ENCODE measurements at regions not wholly inside any gene's neighbourhood (a gene's known extent, or its start where the extent isn't known, plus 50 kb on each side); places are given as distances from the start of the nearest gene placed in this dataset.
"Not testable (repeated sequence)": the region's sequence is repeated elsewhere in the genome, so short reads cannot be mapped to it uniquely, and the experiment has no call there.

GRCh38 chr7:121744319-121744718, 128.6 kb upstream of the PTPRZ1 start:
- no peak for DNase-seq (ENCODE audit: low spot score)

- DNase-seq (ENCODE audit: low spot score): no peak
These were observed 131.1 kb upstream of the PTPRZ1 start for GRCh38 chr7:121741896-121742295.

- no peak for DNase-seq (ENCODE audit: low spot score)
These were observed 133.5 kb upstream of the PTPRZ1 start for GRCh38 chr7:121739465-121739864.

DNA sequence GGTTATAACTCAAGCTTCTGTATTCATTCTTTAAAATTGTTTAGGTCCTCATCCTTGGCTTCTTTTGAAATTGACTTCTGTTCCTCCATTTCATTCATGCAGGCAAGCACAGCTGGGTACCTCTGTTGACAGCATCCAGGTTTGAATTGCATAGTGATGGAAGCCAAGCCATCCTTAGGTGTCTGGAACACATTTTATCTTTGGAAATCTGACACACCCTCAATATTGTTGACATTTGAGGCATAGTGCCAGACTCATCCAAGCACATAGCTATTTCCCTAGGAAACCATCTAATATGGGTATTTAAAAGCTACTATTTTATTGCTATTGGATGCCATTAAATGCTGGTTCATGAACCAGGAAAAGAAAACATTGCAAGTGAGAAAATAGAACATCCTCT, 142.1 kb upstream of the PTPRZ1 start:
- no peak for DNase-seq (ENCODE audit: low spot score)

- peak; percentile 12 for DNase-seq (ENCODE audit: low spot score)
These were observed 158.2 kb upstream of the PTPRZ1 start for GRCh38 chr7:121714559-121715303.

- not testable (repeated sequence) for DNase-seq (ENCODE audit: low spot score)
These were observed 160.0 kb upstream of the PTPRZ1 start for GRCh38 chr7:121712961-121713360.

DNA sequence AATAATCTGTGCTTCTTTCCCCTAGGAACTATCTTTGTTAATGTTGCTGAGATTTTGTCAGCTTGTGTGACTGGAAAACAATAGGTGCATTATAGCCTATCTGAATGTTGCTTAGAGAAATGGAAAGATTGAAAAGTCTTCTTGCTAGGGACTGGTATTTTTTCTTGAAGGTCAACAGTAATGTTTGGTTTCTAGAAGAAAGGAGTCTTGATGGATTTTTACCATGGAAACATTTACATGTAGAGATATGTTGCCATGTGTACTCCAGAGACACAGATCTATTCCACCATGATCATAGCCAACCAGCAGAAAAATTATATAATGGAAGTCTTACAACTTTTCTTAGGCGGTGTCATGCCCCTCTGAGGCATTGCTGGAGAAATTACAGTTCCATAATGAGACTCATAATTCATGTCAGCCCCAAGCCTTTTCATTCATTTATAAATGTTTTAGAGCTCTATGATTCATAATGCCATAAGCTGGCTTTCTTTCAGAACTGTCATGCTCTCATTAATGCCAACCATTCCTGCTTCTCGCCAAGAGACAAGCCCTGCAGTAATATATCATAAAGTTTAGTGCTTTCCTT, 175.1 kb upstream of the PTPRZ1 start:
- no peak for DNase-seq (ENCODE audit: low spot score)

- no peak for DNase-seq (ENCODE audit: low spot score)
These were observed 176.0 kb upstream of the PTPRZ1 start for GRCh38 chr7:121696954-121697353.

GRCh38 chr7:121689749-121690148, 183.2 kb upstream of the PTPRZ1 start:
- DNase-seq (ENCODE audit: low spot score): no peak

- DNase-seq (ENCODE audit: low spot score): no peak
These were observed 191.3 kb upstream of the PTPRZ1 start for GRCh38 chr7:121681700-121682099.

DNA sequence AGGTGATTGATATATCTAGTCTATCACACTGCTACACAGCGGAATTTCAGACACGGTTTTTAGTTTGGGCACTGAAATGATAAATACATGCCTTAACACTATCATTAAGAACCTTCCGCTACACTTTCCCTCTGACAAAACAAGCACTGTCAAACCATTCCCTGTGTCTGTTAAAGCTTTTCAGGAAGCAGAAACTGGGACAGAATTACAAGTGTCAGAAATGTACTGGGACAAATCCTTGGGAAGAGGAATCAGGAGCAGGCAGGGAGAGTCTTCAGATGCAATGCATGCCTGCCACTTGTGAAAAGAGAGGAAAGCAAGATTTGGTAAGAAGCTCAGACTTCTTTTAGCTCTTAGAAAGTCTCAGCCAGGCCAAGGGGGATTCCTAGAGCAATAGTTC, 196.8 kb upstream of the PTPRZ1 start:
- DNase-seq (ENCODE audit: low spot score): no peak

GRCh38 chr7:121674455-121674854, 198.5 kb upstream of the PTPRZ1 start:
- DNase-seq (ENCODE audit: low spot score): not testable (repeated sequence)

GRCh38 chr7:121669144-121669543, 203.8 kb upstream of the PTPRZ1 start:
- DNase-seq (ENCODE audit: low spot score): no peak

DNA sequence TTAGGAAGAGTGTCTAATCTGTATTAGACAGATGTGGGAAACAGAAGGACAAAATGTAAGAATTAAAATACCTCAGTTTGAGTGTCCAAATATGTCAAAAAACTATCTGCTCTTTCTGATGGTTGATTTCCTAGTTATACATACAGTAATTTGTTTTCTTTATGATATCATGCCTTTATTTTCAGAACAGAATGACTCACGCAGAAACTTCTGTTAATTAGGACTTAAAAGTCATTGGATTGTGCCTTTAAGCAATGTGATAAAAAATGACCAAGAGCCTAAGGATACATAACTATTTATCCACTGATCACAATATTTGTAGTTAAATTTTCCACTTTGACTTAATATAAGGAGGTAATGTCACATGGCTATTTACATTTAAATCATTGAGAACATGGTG, 206.7 kb upstream of the PTPRZ1 start:
- no peak for DNase-seq (ENCODE audit: low spot score)

GRCh38 chr7:121643320-121643719, 229.6 kb upstream of the PTPRZ1 start:
- DNase-seq (ENCODE audit: low spot score): no peak

- DNase-seq (ENCODE audit: low spot score): no peak
These were observed 233.3 kb upstream of the PTPRZ1 start for GRCh38 chr7:121639705-121640104.

- no peak for DNase-seq (ENCODE audit: low spot score)
These were observed 234.7 kb upstream of the PTPRZ1 start for GRCh38 chr7:121638286-121638685.

DNA sequence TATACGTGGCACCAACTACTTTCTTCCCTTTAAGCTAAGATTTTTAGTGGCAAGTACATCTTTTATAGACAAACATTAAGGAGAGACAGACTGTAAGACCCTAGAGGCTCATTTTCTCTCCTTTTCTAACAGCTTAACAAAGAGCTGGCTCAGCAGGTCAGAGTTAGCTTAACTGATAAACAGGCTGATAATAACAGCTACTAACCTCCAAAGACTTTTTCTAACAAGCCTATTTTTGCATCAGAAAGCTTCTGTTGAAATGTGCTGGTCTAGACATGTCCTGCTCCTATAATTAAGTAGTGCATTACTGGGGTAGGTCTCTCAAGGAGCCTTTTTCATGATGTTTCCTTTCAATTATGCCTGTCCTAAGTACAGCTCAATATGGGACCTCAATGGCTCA, 238.2 kb upstream of the FAM3C start:
- no peak for DNase-seq (ENCODE audit: low spot score)

- no peak for DNase-seq (ENCODE audit: low spot score)
These were observed 237.1 kb upstream of the FAM3C start for GRCh38 chr7:121633186-121633585.

- no peak for DNase-seq (ENCODE audit: low spot score)
These were observed 228.8 kb upstream of the FAM3C start for GRCh38 chr7:121624958-121625357.

DNA sequence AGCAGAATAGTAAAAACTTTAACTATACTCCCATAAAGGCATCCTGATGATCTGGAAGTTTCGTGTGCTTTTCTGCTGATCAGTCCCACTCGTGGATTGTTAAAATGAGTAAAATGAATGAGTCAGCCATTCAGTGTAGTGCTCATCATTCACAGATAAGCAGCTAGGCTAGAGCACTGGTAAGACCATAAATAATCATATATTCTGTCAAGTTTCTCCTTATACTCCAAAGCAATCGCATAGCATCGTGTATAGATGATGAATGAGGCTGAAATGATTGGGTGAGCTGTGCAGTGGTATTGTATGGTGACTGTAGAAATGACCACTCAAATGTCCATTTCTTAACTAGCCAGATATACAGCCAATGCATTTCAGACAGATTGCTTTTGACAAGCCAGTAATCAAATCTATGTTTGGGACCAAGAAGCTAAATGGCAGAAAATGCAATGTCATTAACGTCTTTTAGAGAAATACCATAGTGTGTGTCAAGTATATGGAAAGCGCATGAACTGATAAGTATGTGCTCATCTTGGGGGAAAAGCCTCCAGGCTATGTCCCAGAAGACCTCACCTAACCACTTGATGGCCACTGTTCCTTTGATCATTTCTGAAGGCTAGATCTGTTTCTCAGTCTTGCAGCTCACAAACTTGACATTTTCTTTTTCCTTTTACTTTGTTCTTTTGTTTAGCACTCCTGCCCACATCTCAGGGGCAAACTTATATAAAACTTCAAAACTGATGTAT, 227.2 kb upstream of the FAM3C start:
- no peak for DNase-seq (ENCODE audit: low spot score)

DNA sequence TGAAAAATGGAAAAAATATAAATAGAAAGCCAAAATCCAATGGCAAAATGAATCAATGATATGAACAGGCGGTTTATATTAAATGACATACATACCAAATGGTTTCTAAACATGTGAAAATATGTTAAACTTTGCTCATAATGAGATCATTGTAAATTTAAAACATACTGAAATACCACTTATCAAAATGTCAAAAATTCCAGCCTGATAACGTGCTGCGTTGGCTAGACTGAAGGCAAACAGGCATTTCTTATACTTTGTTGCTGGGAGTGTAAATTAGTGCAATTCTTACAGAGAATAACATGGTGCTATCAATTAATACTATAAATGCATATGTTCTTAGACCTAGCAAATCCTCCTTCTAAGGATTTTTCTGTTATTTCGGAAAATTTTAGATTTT, 225.8 kb upstream of the FAM3C start:
- no peak for DNase-seq (ENCODE audit: low spot score)

- no peak for DNase-seq (ENCODE audit: low spot score)
These were observed 225.0 kb upstream of the FAM3C start for GRCh38 chr7:121620953-121621606.
